Breast epithelium (tissue), 3 donors: ENCODE measurements at regions not wholly inside any gene's neighbourhood (a gene's known extent, or its start where the extent isn't known, plus 50 kb on each side); places are given as distances from the start of the nearest gene placed in this dataset.

Experiments
- POLR2AphosphoS5 ChIP-seq, 3 donors: sonication (generic); formaldehyde crosslinking; IDR thresholded peaks; one replicate each; pipeline ENCODE4 v1.6.1; 2017; ENCODE audit warnings: antibody characterized with exemption in 3 of 3
- TF ChIP-seq, protein P1 (sequence below), 3 donors: fragments of 450-650 bp; IDR thresholded peaks; one replicate each; pipeline ENCODE4 v1.5.1; 2016 to 2017; ENCODE audit warnings: antibody characterized with exemption in 3 of 3, mild to moderate bottlenecking in 3 of 3, moderate library complexity in 3 of 3

DNA sequence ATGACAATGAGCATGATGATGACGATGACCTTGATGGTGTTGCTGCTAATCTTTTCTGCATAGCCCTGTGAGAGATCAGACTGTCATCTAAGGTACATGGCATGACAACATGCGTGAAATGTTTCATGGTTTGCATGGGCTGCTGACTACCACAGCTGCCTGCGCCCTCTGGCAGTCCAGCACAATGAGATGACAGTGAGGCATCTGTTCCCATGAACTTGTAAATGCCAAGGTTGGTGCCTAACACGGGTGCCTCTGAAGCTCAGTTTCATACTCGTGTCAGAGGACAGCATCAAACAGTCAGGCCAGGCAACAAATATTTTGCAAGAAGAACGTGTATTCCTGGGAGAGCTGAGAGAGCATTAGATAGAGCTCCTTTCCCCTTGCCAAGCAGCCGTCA is 122.0 kb upstream of the PRKCQ start:
- TF ChIP-seq, protein P1, sequence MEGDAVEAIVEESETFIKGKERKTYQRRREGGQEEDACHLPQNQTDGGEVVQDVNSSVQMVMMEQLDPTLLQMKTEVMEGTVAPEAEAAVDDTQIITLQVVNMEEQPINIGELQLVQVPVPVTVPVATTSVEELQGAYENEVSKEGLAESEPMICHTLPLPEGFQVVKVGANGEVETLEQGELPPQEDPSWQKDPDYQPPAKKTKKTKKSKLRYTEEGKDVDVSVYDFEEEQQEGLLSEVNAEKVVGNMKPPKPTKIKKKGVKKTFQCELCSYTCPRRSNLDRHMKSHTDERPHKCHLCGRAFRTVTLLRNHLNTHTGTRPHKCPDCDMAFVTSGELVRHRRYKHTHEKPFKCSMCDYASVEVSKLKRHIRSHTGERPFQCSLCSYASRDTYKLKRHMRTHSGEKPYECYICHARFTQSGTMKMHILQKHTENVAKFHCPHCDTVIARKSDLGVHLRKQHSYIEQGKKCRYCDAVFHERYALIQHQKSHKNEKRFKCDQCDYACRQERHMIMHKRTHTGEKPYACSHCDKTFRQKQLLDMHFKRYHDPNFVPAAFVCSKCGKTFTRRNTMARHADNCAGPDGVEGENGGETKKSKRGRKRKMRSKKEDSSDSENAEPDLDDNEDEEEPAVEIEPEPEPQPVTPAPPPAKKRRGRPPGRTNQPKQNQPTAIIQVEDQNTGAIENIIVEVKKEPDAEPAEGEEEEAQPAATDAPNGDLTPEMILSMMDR (IDR thresholded peaks at IDR 0.05), result no peak
- TF ChIP-seq POLR2AphosphoS5 (IDR thresholded peaks at IDR 0.05), result no peak
